DND-41 (cell line): ENCODE measurements at regions not wholly inside any gene's neighbourhood (a gene's known extent, or its start where the extent isn't known, plus 50 kb on each side); places are given as distances from the start of the nearest gene placed in this dataset.

Source experiments
- EZH2 ChIP-seq: IDR thresholded peaks from 3 replicates; pipeline ENCODE4 v1.6.1; 2012; ENCODE audit warnings: borderline replicate concordance, low read depth, mild to moderate bottlenecking, moderate library complexity, low read length, inconsistent platforms; ENCODE audit not compliant: severe bottlenecking
- TF ChIP-seq, protein P1 (sequence below): IDR thresholded peaks from 2 replicates; pipeline ENCODE4 v1.5.1; 2012; ENCODE audit warnings: borderline replicate concordance, low read length, moderate library complexity, mild to moderate bottlenecking; ENCODE audit not compliant: poor library complexity, severe bottlenecking; ENCODE audit errors: extremely low read depth

DNA sequence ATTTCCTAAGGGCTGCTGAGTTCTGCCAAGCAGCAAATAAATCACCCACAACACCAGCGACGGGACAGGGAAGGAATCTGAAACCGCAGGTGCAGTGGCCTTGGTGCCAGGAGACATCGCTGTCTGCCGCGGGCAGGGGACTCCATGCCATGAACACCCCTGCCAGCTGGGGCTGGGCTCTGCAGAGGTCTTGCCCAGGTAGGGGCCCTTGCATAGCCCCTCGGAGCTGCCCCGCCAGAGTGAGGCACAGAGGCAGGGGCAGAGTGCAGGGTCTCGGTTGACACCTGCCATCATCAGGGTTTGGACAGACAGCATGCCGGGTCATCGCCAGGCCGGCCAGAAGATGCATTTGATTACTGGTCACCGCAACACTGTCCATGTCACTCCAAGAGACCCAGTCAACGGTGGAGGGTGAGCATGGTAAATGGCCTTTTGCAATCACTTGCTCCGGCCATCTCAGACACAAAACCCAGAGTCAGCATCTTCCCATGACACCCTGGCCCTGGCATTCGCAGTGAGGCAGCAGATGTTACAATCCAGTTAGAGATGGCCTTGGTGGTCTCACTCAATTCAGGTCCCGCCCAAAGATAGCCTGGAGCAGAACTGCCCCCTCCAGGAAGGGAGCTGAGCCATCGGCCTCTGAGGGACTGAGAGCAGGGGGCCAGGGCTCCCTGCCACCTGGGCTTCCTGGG is 255.4 kb downstream of the NDUFA10 start:
- TF ChIP-seq, protein P1, sequence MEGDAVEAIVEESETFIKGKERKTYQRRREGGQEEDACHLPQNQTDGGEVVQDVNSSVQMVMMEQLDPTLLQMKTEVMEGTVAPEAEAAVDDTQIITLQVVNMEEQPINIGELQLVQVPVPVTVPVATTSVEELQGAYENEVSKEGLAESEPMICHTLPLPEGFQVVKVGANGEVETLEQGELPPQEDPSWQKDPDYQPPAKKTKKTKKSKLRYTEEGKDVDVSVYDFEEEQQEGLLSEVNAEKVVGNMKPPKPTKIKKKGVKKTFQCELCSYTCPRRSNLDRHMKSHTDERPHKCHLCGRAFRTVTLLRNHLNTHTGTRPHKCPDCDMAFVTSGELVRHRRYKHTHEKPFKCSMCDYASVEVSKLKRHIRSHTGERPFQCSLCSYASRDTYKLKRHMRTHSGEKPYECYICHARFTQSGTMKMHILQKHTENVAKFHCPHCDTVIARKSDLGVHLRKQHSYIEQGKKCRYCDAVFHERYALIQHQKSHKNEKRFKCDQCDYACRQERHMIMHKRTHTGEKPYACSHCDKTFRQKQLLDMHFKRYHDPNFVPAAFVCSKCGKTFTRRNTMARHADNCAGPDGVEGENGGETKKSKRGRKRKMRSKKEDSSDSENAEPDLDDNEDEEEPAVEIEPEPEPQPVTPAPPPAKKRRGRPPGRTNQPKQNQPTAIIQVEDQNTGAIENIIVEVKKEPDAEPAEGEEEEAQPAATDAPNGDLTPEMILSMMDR: no peak
- TF ChIP-seq EZH2: no peak
